Stomach (tissue), 4 donors: ENCODE measurements at regions not wholly inside any gene's neighbourhood (a gene's known extent, or its start where the extent isn't known, plus 50 kb on each side); places are given as distances from the start of the nearest gene placed in this dataset.

Experiments
- CTCF ChIP-seq, 7 experiments: fragments of 450-650 bp in 4 of 7; fragments of 200-600 bp in 3 of 7; sonication (generic) in 3 of 7; IDR thresholded peaks; one replicate each; pipeline ENCODE4 v1.5.1; 2016 to 2019; ENCODE audit warnings: antibody characterized with exemption in 7 of 7, control low read depth in 2 of 7, mild to moderate bottlenecking in 1 of 7
- EP300 ChIP-seq: sonication (generic); formaldehyde crosslinking; IDR thresholded peaks from one replicate; pipeline ENCODE4 v1.6.1; 2017; ENCODE audit warnings: antibody characterized with exemption
- POLR2A ChIP-seq, 4 donors: fragments of 450-650 bp; IDR thresholded peaks; one replicate each; pipeline ENCODE4 v1.6.1; 2016; ENCODE audit warnings: antibody characterized with exemption in 4 of 4, control low read depth in 2 of 4, mild to moderate bottlenecking in 1 of 4, moderate library complexity in 1 of 4
- POLR2AphosphoS5 ChIP-seq, 3 donors: sonication (generic); formaldehyde crosslinking; IDR thresholded peaks; one replicate each; pipeline ENCODE4 v1.6.1; 2016; ENCODE audit warnings: antibody characterized with exemption in 3 of 3

- TF ChIP-seq CTCF (IDR thresholded peaks at IDR 0.05) (no peak), POLR2A (IDR thresholded peaks at IDR 0.05) (no peak), EP300 (no peak), POLR2AphosphoS5 (IDR thresholded peaks at IDR 0.05) (no peak)
These were observed 76.0 kb upstream of the ADO start for GRCh38 chr10:62728479-62728878.
